H9 (cell line): ENCODE measurements at regions not wholly inside any gene's neighbourhood (a gene's known extent, or its start where the extent isn't known, plus 50 kb on each side); places are given as distances from the start of the nearest gene placed in this dataset.

ENCODE experiments used
- DNase-seq: peaks from one replicate; pipeline ENCODE4 v3.0.0-alpha.2; 2017
- H2AFZ ChIP-seq: one replicate; pipeline ENCODE4 v1.6.1; 2013; ENCODE audit warnings: mild to moderate bottlenecking, low read length, control low read depth, moderate library complexity
- H2AK5ac ChIP-seq: 2 replicates; pipeline ENCODE4 v1.6.1; 2013; ENCODE audit warnings: low read length, control low read depth, mixed read lengths; ENCODE audit not compliant: insufficient read length
- H2BK120ac ChIP-seq: one replicate; pipeline ENCODE4 v1.6.1; 2013; ENCODE audit warnings: low read depth, mild to moderate bottlenecking, low read length, control low read depth, inconsistent platforms; ENCODE audit not compliant: poor library complexity, severe bottlenecking
- H2BK12ac ChIP-seq: 2 replicates; pipeline ENCODE4 v1.6.1; 2013; ENCODE audit warnings: low read length, control low read depth, mixed read lengths, low read depth; ENCODE audit not compliant: insufficient read length
- H2BK15ac ChIP-seq: 2 replicates; pipeline ENCODE4 v1.6.1; 2013; ENCODE audit warnings: low read depth, low read length, control low read depth
- H2BK20ac ChIP-seq: one replicate; pipeline ENCODE4 v1.6.1; 2013; ENCODE audit warnings: low read depth, mild to moderate bottlenecking, low read length, control low read depth, inconsistent platforms; ENCODE audit not compliant: poor library complexity, severe bottlenecking
- H2BK5ac ChIP-seq: 2 replicates; pipeline ENCODE4 v1.6.1; 2013; ENCODE audit warnings: low read length, control low read depth, mixed read lengths; ENCODE audit not compliant: insufficient read length
- H3K14ac ChIP-seq: 2 replicates; pipeline ENCODE4 v1.6.1; 2013; ENCODE audit warnings: low read length, control low read depth; ENCODE audit not compliant: insufficient read depth
- H3K18ac ChIP-seq: 2 replicates; pipeline ENCODE4 v1.6.1; 2013; ENCODE audit warnings: low read depth, mild to moderate bottlenecking, mixed read lengths, low read length, control low read depth; ENCODE audit not compliant: insufficient read length
- H3K23ac ChIP-seq: 2 replicates; pipeline ENCODE4 v1.6.1; 2013; ENCODE audit warnings: low read length, control low read depth, mixed read lengths, low read depth; ENCODE audit not compliant: insufficient read length
- H3K23me2 ChIP-seq: 2 replicates; pipeline ENCODE4 v1.6.1; 2013; ENCODE audit warnings: low read depth, mild to moderate bottlenecking, mixed read lengths, low read length, control low read depth; ENCODE audit not compliant: insufficient read length, poor library complexity, severe bottlenecking
- H3K27ac ChIP-seq: 2 replicates; pipeline ENCODE4 v1.5.1; 2013; ENCODE audit warnings: low read length, control low read depth, mixed read lengths, low read depth; ENCODE audit not compliant: insufficient read length
- H3K27me3 ChIP-seq: 2 replicates; pipeline ENCODE4 v1.6.1; 2013; ENCODE audit warnings: low read length, control low read depth, inconsistent platforms; ENCODE audit not compliant: insufficient read depth
- H3K4ac ChIP-seq: 2 replicates; pipeline ENCODE4 v1.6.1; 2013; ENCODE audit warnings: low read depth, mild to moderate bottlenecking, control low read depth, inconsistent platforms, low read length, moderate library complexity
- H3K4me1 ChIP-seq: 2 replicates; pipeline ENCODE4 v1.6.1; 2013; ENCODE audit warnings: low read length, control low read depth, inconsistent platforms; ENCODE audit not compliant: insufficient read depth
- H3K4me2 ChIP-seq: 2 replicates; pipeline ENCODE4 v1.6.1; 2013; ENCODE audit warnings: low read length, control low read depth, mixed read lengths; ENCODE audit not compliant: insufficient read length, insufficient read depth
- H3K56ac ChIP-seq: 2 replicates; pipeline ENCODE4 v1.6.1; 2013; ENCODE audit warnings: low read depth, mild to moderate bottlenecking, mixed read lengths, low read length, control low read depth; ENCODE audit not compliant: insufficient read length
- H3K79me1 ChIP-seq: 2 replicates; pipeline ENCODE4 v1.6.1; 2013; ENCODE audit warnings: low read depth, mild to moderate bottlenecking, moderate library complexity, low read length, control low read depth, inconsistent platforms; ENCODE audit not compliant: insufficient read depth, poor library complexity, severe bottlenecking
- H3K79me2 ChIP-seq: 2 replicates; pipeline ENCODE4 v1.6.1; 2013; ENCODE audit warnings: low read length, control low read depth, inconsistent platforms; ENCODE audit not compliant: insufficient read depth
- H3K9ac ChIP-seq: 2 replicates; pipeline ENCODE4 v1.6.1; 2013; ENCODE audit warnings: low read length, control low read depth, mixed read lengths; ENCODE audit not compliant: insufficient read length; ENCODE audit errors: extremely low read depth
- H3K9me3 ChIP-seq: one replicate; pipeline ENCODE4 v1.6.1; 2013; ENCODE audit warnings: low read depth, low read length, inconsistent platforms; ENCODE audit not compliant: control insufficient read depth
- H3T11ph ChIP-seq: one replicate; pipeline ENCODE4 v1.6.1; 2013; ENCODE audit warnings: mild to moderate bottlenecking, low read length, control low read depth, inconsistent platforms
- H4K20me1 ChIP-seq: one replicate; pipeline ENCODE4 v1.6.1; 2013; ENCODE audit not compliant: control insufficient read depth, insufficient read length, insufficient read depth
- H4K5ac ChIP-seq: 2 replicates; pipeline ENCODE4 v1.6.1; 2013; ENCODE audit warnings: low read depth, mild to moderate bottlenecking, mixed read lengths, low read length, control low read depth; ENCODE audit not compliant: insufficient read length
- H4K8ac ChIP-seq: replicated peaks from 2 replicates; pipeline ENCODE4 v1.6.1; 2013; ENCODE audit warnings: low read length, control low read depth, mixed read lengths, low read depth; ENCODE audit not compliant: insufficient read length
- H4K91ac ChIP-seq: 2 replicates; pipeline ENCODE4 v1.6.1; 2013; ENCODE audit warnings: low read depth, mild to moderate bottlenecking, moderate library complexity, mixed read lengths, low read length, control low read depth; ENCODE audit not compliant: insufficient read length
- H3K27ac Mint-ChIP-seq, 3 experiments: 2 replicates in 2 of 3; 3 replicates in 1 of 3; pipeline ENCODE4 v1.8.0; 2020 to 2021; ENCODE audit warnings: mixed read lengths in 3 of 3, mild to moderate bottlenecking in 1 of 3, moderate library complexity in 1 of 3
- H3K27me3 Mint-ChIP-seq: 2 replicates; pipeline ENCODE4 v1.8.0; 2021; ENCODE audit warnings: low read depth, mild to moderate bottlenecking, moderate library complexity, mixed read lengths
- H3K36me3 Mint-ChIP-seq, 3 experiments: 2 replicates in 2 of 3; 3 replicates in 1 of 3; pipeline ENCODE4 v1.8.0; 2020 to 2021; ENCODE audit warnings: low read depth in 3 of 3, mixed read lengths in 3 of 3; ENCODE audit not compliant: insufficient read depth in 1 of 3
- H3K4me1 Mint-ChIP-seq, 2 experiments: 2 replicates each; pipeline ENCODE4 v1.8.0; 2020; ENCODE audit warnings: mixed read lengths in 2 of 2
- H3K4me3 Mint-ChIP-seq, 2 experiments: 2 replicates in 1 of 2; 3 replicates in 1 of 2; pipeline ENCODE4 v1.8.0; 2020 to 2021; ENCODE audit warnings: mild to moderate bottlenecking in 2 of 2, mixed read lengths in 2 of 2, moderate library complexity in 1 of 2
- H3K9me3 Mint-ChIP-seq, 2 experiments: 2 replicates in 1 of 2; 3 replicates in 1 of 2; pipeline ENCODE4 v1.8.0; 2020; ENCODE audit warnings: mild to moderate bottlenecking in 2 of 2, mixed read lengths in 2 of 2, moderate library complexity in 1 of 2
- CTCF ChIP-seq: fragments of 200-600 bp; sonication (generic); conservative IDR thresholded peaks from 3 replicates; pipeline ENCODE4 v1.8.0; 2021; ENCODE audit warnings: antibody characterized with exemption, mild to moderate bottlenecking
- WGBS: extraction: QIAGEN DNeasy Blood & Tissue Kit; methylation state at CpG from one replicate; pipeline ENCODE4 v1.1.7; 2013; ENCODE audit warnings: missing lambda C conversion rate, low lambda C conversion rate, mixed read lengths; ENCODE audit not compliant: insufficient read length; ENCODE audit errors: extremely low coverage; 5-methylcytosine and 5-hydroxymethylcytosine counted together

DNA sequence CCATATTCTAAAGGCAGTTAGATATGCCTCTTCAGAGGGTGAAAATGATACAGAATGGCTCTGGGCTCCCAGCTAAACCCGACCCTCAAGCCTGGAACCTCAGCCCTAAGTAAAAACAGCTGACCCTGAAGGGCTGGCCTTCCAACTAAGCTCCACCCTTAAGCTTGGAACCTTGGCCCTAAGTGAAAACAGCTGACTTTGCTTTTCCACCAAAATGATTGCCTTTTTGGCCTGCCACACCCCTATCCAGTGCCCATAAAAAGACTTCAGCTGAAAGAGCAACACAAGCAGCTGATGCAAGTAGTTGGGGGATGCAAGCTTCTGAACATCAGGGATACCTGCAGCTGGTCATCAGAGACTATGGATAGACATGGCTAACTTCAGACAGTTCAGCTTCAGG is 647.4 kb upstream of the SGCD start:
- Histone ChIP-seq H3T11ph (no peak overlapping the region), H3K27ac (no peak overlapping the region), H3K23me2 (no peaks in the 10 kb centered on the region), H3K14ac (no peak overlapping the region), H4K5ac (no peak overlapping the region), H3K79me2 (no peaks in the 10 kb centered on the region), H2BK20ac (no peak overlapping the region), H2AK5ac (no peak overlapping the region), H2AFZ (no peak overlapping the region), H4K20me1 (no peaks in the 10 kb centered on the region), H2BK5ac (no peak overlapping the region), H3K56ac (no peak overlapping the region), H3K18ac (no peak overlapping the region), H3K4ac (no peak overlapping the region), H3K4me2 (no peak overlapping the region), H3K4me1 (no peaks in the 10 kb centered on the region), H3K9ac (no peak overlapping the region), H2BK120ac (no peak overlapping the region), H3K79me1 (no peaks in the 10 kb centered on the region), H2BK15ac (no peak overlapping the region), H3K23ac (no peak overlapping the region), H4K91ac (no peak overlapping the region), H2BK12ac (no peak overlapping the region), H3K27me3 (no peaks in the 10 kb centered on the region), H3K9me3 (no peaks in the 10 kb centered on the region), H4K8ac (no peak overlapping the region)
- DNase-seq: no peak
- Mint-ChIP-seq H3K9me3 (peaks cover 0 to 5% of the 10 kb centered on the region in 2 experiments; a peak in 2 of 5 replicates), H3K27me3 (no peaks in the 10 kb centered on the region; the same call in 1 of the 2 replicates), H3K27ac (no peak overlapping the region), H3K4me1 (0 out of 4 replicates have a peak, but pooled peaks cover 0 to 4% of the 10 kb centered on the region in 2 experiments), H3K36me3 (peaks cover 0 to 2% (median 0%) of the 10 kb centered on the region in 3 experiments; a peak in 1 of 7 replicates), H3K4me3 (no peak overlapping the region)
- no peak for TF ChIP-seq CTCF
- WGBS: no CpG with 5 or more reads among the region's 1 CpG
